ENCODE measurements at regions not wholly inside any gene's neighbourhood (a gene's known extent, or its start where the extent isn't known, plus 50 kb on each side); places are given as distances from the start of the nearest gene placed in this dataset.
A peak's percentile ranks its signal among the peaks of the same experiment; 100 is the strongest.

- DNase-seq (ENCODE audit: low spot score in 2 of 2) (no peak), ATAC-seq (no peak)
- no peaks in the 10 kb centered on the region for H3K36me3 Mint-ChIP-seq
- H3K27ac Mint-ChIP-seq, result no peak overlapping the region
- H3K4me3 Mint-ChIP-seq, result no peak overlapping the region
- H3K9me3 Mint-ChIP-seq, result no peaks in the 10 kb centered on the region
- peaks cover 9% of the 10 kb centered on the region for H3K4me1 Mint-ChIP-seq
Measured at GRCh38 chr15:70201425-70201775, 103.7 kb upstream of the TLE3 start.

GRCh38 chr15:70200511-70201424 is 103.1 kb upstream of the TLE3 start:
- Mint-ChIP-seq H3K9me3 (no peaks in the 10 kb centered on the region), H3K4me3 (no peak overlapping the region), H3K4me1 (peaks cover 10% of the 10 kb centered on the region), H3K36me3 (no peaks in the 10 kb centered on the region), H3K27ac (no peak overlapping the region)
- ATAC-seq, result no peak
- no peak for DNase-seq (ENCODE audit: low spot score in 2 of 2)

GRCh38 chr15:70199540-70200410 is 102.1 kb upstream of the TLE3 start:
- Mint-ChIP-seq H3K4me3 (no peak overlapping the region), H3K4me1 (peaks cover 10% of the 10 kb centered on the region), H3K27ac (no peak overlapping the region), H3K9me3 (no peaks in the 10 kb centered on the region), H3K36me3 (no peaks in the 10 kb centered on the region)
- ATAC-seq, result no peak
- no peak for DNase-seq (ENCODE audit: low spot score in 2 of 2)

- no peak for DNase-seq (ENCODE audit: low spot score in 2 of 2)
- Mint-ChIP-seq H3K4me3 (no peak overlapping the region), H3K36me3 (no peaks in the 10 kb centered on the region), H3K27ac (no peak overlapping the region), H3K4me1 (peaks cover 10% of the 10 kb centered on the region), H3K9me3 (no peaks in the 10 kb centered on the region)
- no peak for ATAC-seq
Measured at GRCh38 chr15:70199124-70199482, 101.4 kb upstream of the TLE3 start.

GRCh38 chr15:70198441-70199123 is 100.9 kb upstream of the TLE3 start:
- no peaks in the 10 kb centered on the region for H3K36me3 Mint-ChIP-seq
- DNase-seq (ENCODE audit: low spot score in 2 of 2) (no peak), ATAC-seq (no peak)
- no peaks in the 10 kb centered on the region for H3K9me3 Mint-ChIP-seq
- peaks cover 10% of the 10 kb centered on the region for H3K4me1 Mint-ChIP-seq
- no peak overlapping the region for H3K27ac Mint-ChIP-seq
- H3K4me3 Mint-ChIP-seq, result no peak overlapping the region

GRCh38 chr15:70197945-70198361 is 100.2 kb upstream of the TLE3 start:
- ATAC-seq, result no peak
- Mint-ChIP-seq H3K36me3 (no peaks in the 10 kb centered on the region), H3K4me3 (no peak overlapping the region)

GRCh38 chr15:70197318-70197944 is 99.7 kb upstream of the TLE3 start:
- peaks cover 10% of the 10 kb centered on the region for H3K4me1 Mint-ChIP-seq
- peak overlapping the region; percentile 11 for H3K27ac Mint-ChIP-seq
- DNase-seq (ENCODE audit: low spot score in 2 of 2) (no peak), ATAC-seq (no peak)
- H3K4me3 Mint-ChIP-seq, result no peak overlapping the region
- H3K36me3 Mint-ChIP-seq, result no peaks in the 10 kb centered on the region
- no peaks in the 10 kb centered on the region for H3K9me3 Mint-ChIP-seq

More at GRCh38 chr15:70197945-70198361, 100.2 kb upstream of the TLE3 start:
- Mint-ChIP-seq H3K27ac (peak overlapping the region; percentile 11), H3K9me3 (no peaks in the 10 kb centered on the region), H3K4me1 (peaks cover 10% of the 10 kb centered on the region)
- DNase-seq (ENCODE audit: low spot score in 2 of 2), result no peak

- Mint-ChIP-seq H3K27ac (peak overlapping the region; percentile 11), H3K4me3 (no peak overlapping the region), H3K36me3 (no peaks in the 10 kb centered on the region), H3K9me3 (no peaks in the 10 kb centered on the region), H3K4me1 (peaks cover 10% of the 10 kb centered on the region)
- DNase-seq (ENCODE audit: low spot score in 2 of 2) (no peak), ATAC-seq (peak; percentile 83)
Measured at GRCh38 chr15:70196372-70197316, 98.9 kb upstream of the TLE3 start.

- no peak overlapping the region for H3K4me3 Mint-ChIP-seq
- no peaks in the 10 kb centered on the region for H3K9me3 Mint-ChIP-seq
- no peaks in the 10 kb centered on the region for H3K36me3 Mint-ChIP-seq
- peaks cover 10% of the 10 kb centered on the region for H3K4me1 Mint-ChIP-seq
- no peak overlapping the region for H3K27ac Mint-ChIP-seq
- ATAC-seq (no peak), DNase-seq (ENCODE audit: low spot score in 2 of 2) (no peak)
Measured at GRCh38 chr15:70195587-70196305, 98.0 kb upstream of the TLE3 start.

GRCh38 chr15:70195171-70195570 is 97.5 kb upstream of the TLE3 start:
- Mint-ChIP-seq H3K4me3 (no peak overlapping the region), H3K27ac (no peak overlapping the region), H3K36me3 (no peaks in the 10 kb centered on the region), H3K4me1 (peaks cover 10% of the 10 kb centered on the region), H3K9me3 (no peaks in the 10 kb centered on the region)
- ATAC-seq (no peak), DNase-seq (ENCODE audit: low spot score in 2 of 2) (no peak)

GRCh38 chr15:70194266-70194665 is 96.5 kb upstream of the TLE3 start:
- H3K4me1 Mint-ChIP-seq, result peaks cover 10% of the 10 kb centered on the region
- no peaks in the 10 kb centered on the region for H3K9me3 Mint-ChIP-seq
- no peak for ATAC-seq
- no peak overlapping the region for H3K4me3 Mint-ChIP-seq
- no peak for DNase-seq (ENCODE audit: low spot score in 2 of 2)
- no peaks in the 10 kb centered on the region for H3K36me3 Mint-ChIP-seq
- no peak overlapping the region for H3K27ac Mint-ChIP-seq

- H3K4me1 Mint-ChIP-seq, result peaks cover 10% of the 10 kb centered on the region
- no peaks in the 10 kb centered on the region for H3K9me3 Mint-ChIP-seq
- H3K27ac Mint-ChIP-seq, result no peak overlapping the region
- H3K36me3 Mint-ChIP-seq, result no peaks in the 10 kb centered on the region
- DNase-seq (ENCODE audit: low spot score in 2 of 2), result no peak
- no peak overlapping the region for H3K4me3 Mint-ChIP-seq
- ATAC-seq, result no peak
Measured at GRCh38 chr15:70193734-70194133, 96.0 kb upstream of the TLE3 start.

GRCh38 chr15:70192490-70192889 is 94.8 kb upstream of the TLE3 start:
- no peaks in the 10 kb centered on the region for H3K9me3 Mint-ChIP-seq
- no peak overlapping the region for H3K27ac Mint-ChIP-seq
- ATAC-seq, result no peak
- no peak for DNase-seq (ENCODE audit: low spot score in 2 of 2)
- no peaks in the 10 kb centered on the region for H3K36me3 Mint-ChIP-seq
- peaks cover 10% of the 10 kb centered on the region for H3K4me1 Mint-ChIP-seq
- no peak overlapping the region for H3K4me3 Mint-ChIP-seq

- ATAC-seq (no peak), DNase-seq (ENCODE audit: low spot score in 2 of 2) (no peak)
- Mint-ChIP-seq H3K36me3 (no peaks in the 10 kb centered on the region), H3K9me3 (no peaks in the 10 kb centered on the region), H3K4me1 (peaks cover 7% of the 10 kb centered on the region), H3K4me3 (no peak overlapping the region), H3K27ac (no peak overlapping the region)
Measured at GRCh38 chr15:70192041-70192440, 94.3 kb upstream of the TLE3 start.
